ENCODE measurements at regions not wholly inside any gene's neighbourhood (a gene's known extent, or its start where the extent isn't known, plus 50 kb on each side); places are given as distances from the start of the nearest gene placed in this dataset.

- Histone ChIP-seq H3K36me3 (ENCODE audit: control insufficient read depth in 4 of 4, insufficient read depth in 4 of 4, low read length in 3 of 4) (no peaks in the 10 kb centered on the region), H3K9me3 (ENCODE audit: control extremely low read depth in 1 of 5, control insufficient read depth in 4 of 5, insufficient read depth in 2 of 5, low read depth in 1 of 5, low read length in 4 of 5) (no peaks in the 10 kb centered on the region), H3K27me3 (replicated peaks in 2 of 5; ENCODE audit: control insufficient read depth in 4 of 5, insufficient read depth in 5 of 5, low read length in 4 of 5) (peaks cover 0 to 2% (median 0%) of the 10 kb centered on the region in 5 experiments), H3K4me3 (ENCODE audit: control insufficient read depth in 1 of 7, extremely low read depth in 1 of 7, insufficient read depth in 4 of 7, low read depth in 2 of 7, low read length in 6 of 7) (no peak overlapping the region), H3K4me1 (ENCODE audit: control extremely low read depth in 1 of 4, control insufficient read depth in 4 of 4, insufficient read depth in 4 of 4, low read length in 3 of 4) (no peaks in the 10 kb centered on the region), H3K27ac (ENCODE audit: insufficient read depth in 1 of 2, low read depth in 1 of 2, low read length in 2 of 2, poor library complexity in 1 of 2, severe bottlenecking in 2 of 2) (no peak overlapping the region)
- no peak for DNase-seq
- ChIA-PET CTCF (no interaction called here), POLR2A (no interaction called here)
- WGBS (ENCODE audit: insufficient coverage) = 86% methylated on average over 4 of the region's 5 CpGs
Observed at GRCh38 chr16:49056546-49056945, 225.1 kb downstream of the CBLN1 start.

GRCh38 chr16:49055824-49056545, 225.7 kb downstream of the CBLN1 start:
- POLR2A ChIA-PET = no interaction called here

DNA sequence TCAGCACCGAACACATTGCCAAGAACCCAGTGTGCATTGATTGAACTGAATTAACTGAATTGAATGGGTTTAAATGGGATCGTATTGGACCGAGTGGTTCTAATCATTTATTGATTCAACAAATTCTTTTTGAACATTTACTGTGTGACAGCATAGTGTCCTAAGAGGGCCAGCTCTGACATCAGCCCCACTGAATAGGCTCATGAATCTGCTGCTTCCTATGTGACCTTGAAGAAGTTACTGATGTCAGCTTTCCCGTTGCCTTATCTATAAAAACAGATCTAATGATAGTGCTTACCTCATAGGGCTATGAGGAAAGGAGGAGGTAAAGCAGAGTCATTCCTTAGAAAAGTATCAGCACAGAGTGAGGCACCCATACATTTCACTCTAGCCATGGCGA, 226.3 kb downstream of the CBLN1 start:
- Histone ChIP-seq H3K4me3 (ENCODE audit: control insufficient read depth in 1 of 7, extremely low read depth in 1 of 7, insufficient read depth in 4 of 7, low read depth in 2 of 7, low read length in 6 of 7) (no peak overlapping the region), H3K27ac (ENCODE audit: insufficient read depth in 1 of 2, low read depth in 1 of 2, low read length in 2 of 2, poor library complexity in 1 of 2, severe bottlenecking in 2 of 2) (no peak overlapping the region), H3K4me1 (ENCODE audit: control extremely low read depth in 1 of 4, control insufficient read depth in 4 of 4, insufficient read depth in 4 of 4, low read length in 3 of 4) (no peaks in the 10 kb centered on the region), H3K27me3 (replicated peaks in 2 of 5; ENCODE audit: control insufficient read depth in 4 of 5, insufficient read depth in 5 of 5, low read length in 4 of 5) (peaks cover 0 to 2% (median 0%) of the 10 kb centered on the region in 5 experiments), H3K36me3 (ENCODE audit: control insufficient read depth in 4 of 4, insufficient read depth in 4 of 4, low read length in 3 of 4) (no peaks in the 10 kb centered on the region), H3K9me3 (ENCODE audit: control extremely low read depth in 1 of 5, control insufficient read depth in 4 of 5, insufficient read depth in 2 of 5, low read depth in 1 of 5, low read length in 4 of 5) (no peaks in the 10 kb centered on the region)
- 86% methylated on average over 1 of the region's 5 CpGs for WGBS (ENCODE audit: insufficient coverage)
- CTCF ChIA-PET = no interaction called here
- no peak for DNase-seq
- POLR2A ChIA-PET = no interaction called here

More at GRCh38 chr16:49055824-49056545, 225.7 kb downstream of the CBLN1 start:
- Histone ChIP-seq H3K4me1 (ENCODE audit: control extremely low read depth in 1 of 4, control insufficient read depth in 4 of 4, insufficient read depth in 4 of 4, low read length in 3 of 4) (no peaks in the 10 kb centered on the region), H3K9me3 (ENCODE audit: control extremely low read depth in 1 of 5, control insufficient read depth in 4 of 5, insufficient read depth in 2 of 5, low read depth in 1 of 5, low read length in 4 of 5) (no peaks in the 10 kb centered on the region), H3K27ac (ENCODE audit: insufficient read depth in 1 of 2, low read depth in 1 of 2, low read length in 2 of 2, poor library complexity in 1 of 2, severe bottlenecking in 2 of 2) (no peak overlapping the region), H3K36me3 (ENCODE audit: control insufficient read depth in 4 of 4, insufficient read depth in 4 of 4, low read length in 3 of 4) (no peaks in the 10 kb centered on the region), H3K4me3 (ENCODE audit: control insufficient read depth in 1 of 7, extremely low read depth in 1 of 7, insufficient read depth in 4 of 7, low read depth in 2 of 7, low read length in 6 of 7) (no peak overlapping the region), H3K27me3 (replicated peaks in 2 of 5; ENCODE audit: control insufficient read depth in 4 of 5, insufficient read depth in 5 of 5, low read length in 4 of 5) (peaks cover 0 to 2% (median 0%) of the 10 kb centered on the region in 5 experiments)
- DNase-seq = no peak
- WGBS (ENCODE audit: insufficient coverage) = 93% methylated on average over 3 of the region's 6 CpGs
- CTCF ChIA-PET = no interaction called here

DNA sequence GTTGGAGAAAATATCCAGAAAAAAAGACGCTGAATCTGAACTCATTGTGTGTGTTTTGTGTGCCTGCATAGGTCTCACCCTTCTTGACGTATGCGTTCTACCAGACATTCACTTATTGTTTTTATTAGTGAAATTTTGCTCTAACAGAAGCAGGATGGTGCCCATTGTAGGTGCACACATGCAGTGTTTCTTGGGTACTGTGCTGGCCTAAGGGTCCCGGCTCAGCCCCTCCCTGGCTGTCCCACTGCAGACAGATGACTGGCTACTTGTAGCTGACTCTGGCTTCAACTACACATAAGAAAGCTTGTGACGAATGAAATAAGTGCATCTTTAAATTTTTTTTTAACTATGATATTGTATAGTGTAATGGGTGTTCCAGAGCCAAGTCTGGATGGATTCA, 227.0 kb downstream of the CBLN1 start:
- no peaks in the 10 kb centered on the region for H3K9me3 ChIP-seq (ENCODE audit: control extremely low read depth in 1 of 5, control insufficient read depth in 4 of 5, insufficient read depth in 2 of 5, low read depth in 1 of 5, low read length in 4 of 5)
- no peak overlapping the region for H3K27ac ChIP-seq (ENCODE audit: insufficient read depth in 1 of 2, low read depth in 1 of 2, low read length in 2 of 2, poor library complexity in 1 of 2, severe bottlenecking in 2 of 2)
- peaks cover 0 to 2% (median 0%) of the 10 kb centered on the region in 5 experiments for H3K27me3 ChIP-seq (replicated peaks in 2 of 5; ENCODE audit: control insufficient read depth in 4 of 5, insufficient read depth in 5 of 5, low read length in 4 of 5)
- DNase-seq = no peak
- ChIA-PET POLR2A (no interaction called here), CTCF (no interaction called here)
- no peaks in the 10 kb centered on the region for H3K4me1 ChIP-seq (ENCODE audit: control extremely low read depth in 1 of 4, control insufficient read depth in 4 of 4, insufficient read depth in 4 of 4, low read length in 3 of 4)
- no peaks in the 10 kb centered on the region for H3K36me3 ChIP-seq (ENCODE audit: control insufficient read depth in 4 of 4, insufficient read depth in 4 of 4, low read length in 3 of 4)
- H3K4me3 ChIP-seq (ENCODE audit: control insufficient read depth in 1 of 7, extremely low read depth in 1 of 7, insufficient read depth in 4 of 7, low read depth in 2 of 7, low read length in 6 of 7) = no peak overlapping the region
- WGBS (ENCODE audit: insufficient coverage) = 95% methylated on average over 2 of the region's 5 CpGs

DNA sequence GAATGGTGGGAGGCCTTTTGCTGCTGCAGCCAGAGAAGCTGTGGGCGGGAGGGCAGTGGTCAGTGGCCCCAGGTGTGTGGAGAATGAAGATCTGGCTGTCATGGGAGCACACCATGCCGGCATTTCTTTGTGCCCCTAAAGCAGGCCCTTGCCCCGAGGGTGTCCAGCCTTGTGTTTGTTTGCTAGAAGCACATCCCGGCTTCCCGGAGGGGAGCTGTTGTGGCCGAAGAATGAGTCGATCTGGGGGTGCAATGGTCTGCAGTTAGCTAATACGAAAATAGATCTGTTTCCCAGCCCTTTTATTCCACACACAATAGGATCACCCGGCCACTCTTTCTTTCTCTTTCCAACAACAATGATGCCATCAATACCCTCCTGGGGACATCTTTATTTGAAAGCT, 228.8 kb downstream of the CBLN1 start:
- no peak for DNase-seq
- H3K4me1 ChIP-seq (ENCODE audit: control extremely low read depth in 1 of 4, control insufficient read depth in 4 of 4, insufficient read depth in 4 of 4, low read length in 3 of 4) = no peaks in the 10 kb centered on the region
- no peaks in the 10 kb centered on the region for H3K9me3 ChIP-seq (ENCODE audit: control extremely low read depth in 1 of 5, control insufficient read depth in 4 of 5, insufficient read depth in 2 of 5, low read depth in 1 of 5, low read length in 4 of 5)
- H3K4me3 ChIP-seq (ENCODE audit: control insufficient read depth in 1 of 7, extremely low read depth in 1 of 7, insufficient read depth in 4 of 7, low read depth in 2 of 7, low read length in 6 of 7) = no peak overlapping the region
- WGBS (ENCODE audit: insufficient coverage) = 87% methylated on average over 6 of the region's 9 CpGs
- ChIA-PET POLR2A (no interaction called here), CTCF (no interaction called here)
- no peaks in the 10 kb centered on the region for H3K36me3 ChIP-seq (ENCODE audit: control insufficient read depth in 4 of 4, insufficient read depth in 4 of 4, low read length in 3 of 4)
- peaks cover 0 to 2% (median 0%) of the 10 kb centered on the region in 5 experiments for H3K27me3 ChIP-seq (replicated peaks in 2 of 5; ENCODE audit: control insufficient read depth in 4 of 5, insufficient read depth in 5 of 5, low read length in 4 of 5)
- no peak overlapping the region for H3K27ac ChIP-seq (ENCODE audit: insufficient read depth in 1 of 2, low read depth in 1 of 2, low read length in 2 of 2, poor library complexity in 1 of 2, severe bottlenecking in 2 of 2)

DNA sequence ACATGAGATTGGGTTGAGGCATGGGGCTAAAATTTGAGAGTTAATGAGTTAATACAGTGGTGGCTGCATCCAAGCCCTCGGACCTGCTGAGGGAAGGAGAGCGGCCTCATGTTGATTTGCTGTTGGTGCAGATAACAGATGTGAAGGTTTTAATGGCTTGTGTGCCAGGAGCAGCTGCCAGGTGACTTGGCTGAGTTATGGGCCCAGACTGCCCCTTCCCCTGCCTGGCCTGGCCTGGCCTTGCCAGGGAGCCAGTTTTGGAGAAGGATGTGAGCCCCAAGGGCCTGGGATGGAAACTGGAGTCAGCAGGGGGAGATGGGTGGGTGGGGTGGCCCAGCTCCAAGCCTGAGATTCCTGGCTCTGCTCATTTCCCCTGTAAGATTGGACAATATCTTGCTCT, 230.1 kb downstream of the CBLN1 start:
- Histone ChIP-seq H3K36me3 (ENCODE audit: control insufficient read depth in 4 of 4, insufficient read depth in 4 of 4, low read length in 3 of 4) (no peaks in the 10 kb centered on the region), H3K4me1 (ENCODE audit: control extremely low read depth in 1 of 4, control insufficient read depth in 4 of 4, insufficient read depth in 4 of 4, low read length in 3 of 4) (no peaks in the 10 kb centered on the region), H3K27ac (ENCODE audit: insufficient read depth in 1 of 2, low read depth in 1 of 2, low read length in 2 of 2, poor library complexity in 1 of 2, severe bottlenecking in 2 of 2) (no peak overlapping the region), H3K27me3 (replicated peaks in 2 of 5; ENCODE audit: control insufficient read depth in 4 of 5, insufficient read depth in 5 of 5, low read length in 4 of 5) (no peaks in the 10 kb centered on the region), H3K4me3 (ENCODE audit: control insufficient read depth in 1 of 7, extremely low read depth in 1 of 7, insufficient read depth in 4 of 7, low read depth in 2 of 7, low read length in 6 of 7) (no peak overlapping the region), H3K9me3 (ENCODE audit: control extremely low read depth in 1 of 5, control insufficient read depth in 4 of 5, insufficient read depth in 2 of 5, low read depth in 1 of 5, low read length in 4 of 5) (no peaks in the 10 kb centered on the region)
- no peak for DNase-seq
- POLR2A ChIA-PET = no interaction called here
- 67% methylated on average over 1 of the region's 2 CpGs for WGBS (ENCODE audit: insufficient coverage)
- CTCF ChIA-PET = no interaction called here

GRCh38 chr16:49050607-49051006, 231.0 kb downstream of the CBLN1 start:
- Histone ChIP-seq H3K4me1 (ENCODE audit: control extremely low read depth in 1 of 4, control insufficient read depth in 4 of 4, insufficient read depth in 4 of 4, low read length in 3 of 4) (no peaks in the 10 kb centered on the region), H3K9me3 (ENCODE audit: control extremely low read depth in 1 of 5, control insufficient read depth in 4 of 5, insufficient read depth in 2 of 5, low read depth in 1 of 5, low read length in 4 of 5) (no peaks in the 10 kb centered on the region), H3K27ac (ENCODE audit: insufficient read depth in 1 of 2, low read depth in 1 of 2, low read length in 2 of 2, poor library complexity in 1 of 2, severe bottlenecking in 2 of 2) (no peak overlapping the region), H3K27me3 (replicated peaks in 2 of 5; ENCODE audit: control insufficient read depth in 4 of 5, insufficient read depth in 5 of 5, low read length in 4 of 5) (no peaks in the 10 kb centered on the region), H3K36me3 (ENCODE audit: control insufficient read depth in 4 of 4, insufficient read depth in 4 of 4, low read length in 3 of 4) (no peaks in the 10 kb centered on the region), H3K4me3 (ENCODE audit: control insufficient read depth in 1 of 7, extremely low read depth in 1 of 7, insufficient read depth in 4 of 7, low read depth in 2 of 7, low read length in 6 of 7) (no peak overlapping the region)
- CTCF ChIA-PET = no interaction called here
- WGBS (ENCODE audit: insufficient coverage) = 95% methylated on average over 4 of the region's 4 CpGs
- POLR2A ChIA-PET = no interaction called here
- no peak for DNase-seq

Data from common myeloid progenitor, CD34-positive (primary cell).